ENCODE measurements at regions not wholly inside any gene's neighbourhood (a gene's known extent, or its start where the extent isn't known, plus 50 kb on each side); places are given as distances from the start of the nearest gene placed in this dataset.

GRCh38 chr3:3633761-3634160 is 165.5 kb upstream of the LRRN1 start:
- H3K4me2 ChIP-seq (ENCODE audit: low read length) = no peak overlapping the region
- H3K27ac ChIP-seq (ENCODE audit: low read depth, low read length) = no peak overlapping the region
- no peak overlapping the region for H2BK120ac ChIP-seq (ENCODE audit: low read depth, low read length)
- no peak overlapping the region for H3K23ac ChIP-seq (ENCODE audit: low read length)
- no peak overlapping the region for H3K18ac ChIP-seq (ENCODE audit: low read length)
- H3K4me1 ChIP-seq (ENCODE audit: control insufficient read depth, low read depth, low read length) = no peaks in the 10 kb centered on the region
- no peak for DNase-seq
- no peaks in the 10 kb centered on the region for H3K79me1 ChIP-seq (ENCODE audit: low read length)
- no peaks in the 10 kb centered on the region for H3K27me3 ChIP-seq (ENCODE audit: insufficient read depth, low read length, poor library complexity)
- no CpG with 5 or more reads among the region's 2 CpGs for WGBS (ENCODE audit: extremely low coverage, insufficient coverage, low lambda C conversion rate)
- H3K4me3 ChIP-seq (ENCODE audit: low read length) = no peak overlapping the region
- H2BK15ac ChIP-seq (replicated peaks; ENCODE audit: low read depth) = no peak overlapping the region
- H4K8ac ChIP-seq (ENCODE audit: low read depth, low read length) = no peak overlapping the region
- no peak overlapping the region for H3K56ac ChIP-seq (ENCODE audit: low read length)
- no peak overlapping the region for H2BK5ac ChIP-seq (ENCODE audit: low read length)
- no peaks in the 10 kb centered on the region for H3K36me3 ChIP-seq (ENCODE audit: control insufficient read depth, insufficient read depth, low read length)
- no peak overlapping the region for H2AK5ac ChIP-seq (ENCODE audit: low read length)
- H3K79me2 ChIP-seq (ENCODE audit: control insufficient read depth, insufficient read depth, low read length) = no peaks in the 10 kb centered on the region
- H4K5ac ChIP-seq (ENCODE audit: low read length) = no peak overlapping the region
- H3K9ac ChIP-seq (ENCODE audit: low read length) = no peak overlapping the region
- no peak overlapping the region for H3K4ac ChIP-seq (ENCODE audit: low read depth, low read length)

- H3K27ac ChIP-seq (ENCODE audit: low read depth, low read length) = no peak overlapping the region
- no peak overlapping the region for H3K23ac ChIP-seq (ENCODE audit: low read length)
- no peaks in the 10 kb centered on the region for H3K4me1 ChIP-seq (ENCODE audit: control insufficient read depth, low read depth, low read length)
- no peak overlapping the region for H3K4me2 ChIP-seq (ENCODE audit: low read length)
- no peak overlapping the region for H3K56ac ChIP-seq (ENCODE audit: low read length)
- no peak overlapping the region for H3K4ac ChIP-seq (ENCODE audit: low read depth, low read length)
- H3K79me1 ChIP-seq (ENCODE audit: low read length) = no peaks in the 10 kb centered on the region
- H3K18ac ChIP-seq (ENCODE audit: low read length) = no peak overlapping the region
- H2BK15ac ChIP-seq (replicated peaks; ENCODE audit: low read depth) = no peak overlapping the region
- no peak overlapping the region for H3K9ac ChIP-seq (ENCODE audit: low read length)
- no peaks in the 10 kb centered on the region for H3K36me3 ChIP-seq (ENCODE audit: control insufficient read depth, insufficient read depth, low read length)
- no CpG with 5 or more reads among the region's 2 CpGs for WGBS (ENCODE audit: extremely low coverage, insufficient coverage, low lambda C conversion rate)
- no peak overlapping the region for H2BK5ac ChIP-seq (ENCODE audit: low read length)
- H3K79me2 ChIP-seq (ENCODE audit: control insufficient read depth, insufficient read depth, low read length) = no peaks in the 10 kb centered on the region
- H4K8ac ChIP-seq (ENCODE audit: low read depth, low read length) = no peak overlapping the region
- DNase-seq = no peak
- no peak overlapping the region for H4K5ac ChIP-seq (ENCODE audit: low read length)
- no peak overlapping the region for H2AK5ac ChIP-seq (ENCODE audit: low read length)
- H3K27me3 ChIP-seq (ENCODE audit: insufficient read depth, low read length, poor library complexity) = no peaks in the 10 kb centered on the region
- H3K4me3 ChIP-seq (ENCODE audit: low read length) = no peak overlapping the region
- H2BK120ac ChIP-seq (ENCODE audit: low read depth, low read length) = no peak overlapping the region
Observed at GRCh38 chr3:3632449-3632848, 166.8 kb upstream of the LRRN1 start.

GRCh38 chr3:3631114-3631513 is 168.1 kb upstream of the LRRN1 start:
- no peak overlapping the region for H2BK120ac ChIP-seq (ENCODE audit: low read depth, low read length)
- H3K18ac ChIP-seq (ENCODE audit: low read length) = no peak overlapping the region
- no peak overlapping the region for H4K8ac ChIP-seq (ENCODE audit: low read depth, low read length)

GRCh38 chr3:3629911-3630310 is 169.3 kb upstream of the LRRN1 start:
- no peak overlapping the region for H4K5ac ChIP-seq (ENCODE audit: low read length)
- no peak overlapping the region for H3K4ac ChIP-seq (ENCODE audit: low read depth, low read length)
- no peak overlapping the region for H3K9ac ChIP-seq (ENCODE audit: low read length)
- H3K23ac ChIP-seq (ENCODE audit: low read length) = no peak overlapping the region
- H2BK5ac ChIP-seq (ENCODE audit: low read length) = no peak overlapping the region
- no peaks in the 10 kb centered on the region for H3K79me1 ChIP-seq (ENCODE audit: low read length)
- peaks cover 3% of the 10 kb centered on the region for H3K4me1 ChIP-seq (ENCODE audit: control insufficient read depth, low read depth, low read length)
- H3K27ac ChIP-seq (ENCODE audit: low read depth, low read length) = no peak overlapping the region
- no peak overlapping the region for H2BK15ac ChIP-seq (replicated peaks; ENCODE audit: low read depth)
- H3K4me2 ChIP-seq (ENCODE audit: low read length) = no peak overlapping the region
- H3K18ac ChIP-seq (ENCODE audit: low read length) = no peak overlapping the region
- no peak overlapping the region for H2AK5ac ChIP-seq (ENCODE audit: low read length)
- H3K27me3 ChIP-seq (ENCODE audit: insufficient read depth, low read length, poor library complexity) = no peaks in the 10 kb centered on the region
- no peaks in the 10 kb centered on the region for H3K36me3 ChIP-seq (ENCODE audit: control insufficient read depth, insufficient read depth, low read length)
- H3K4me3 ChIP-seq (ENCODE audit: low read length) = no peak overlapping the region
- no peak overlapping the region for H4K8ac ChIP-seq (ENCODE audit: low read depth, low read length)
- no peak overlapping the region for H2BK120ac ChIP-seq (ENCODE audit: low read depth, low read length)
- no peak overlapping the region for H3K56ac ChIP-seq (ENCODE audit: low read length)
- no peak for DNase-seq
- no peaks in the 10 kb centered on the region for H3K79me2 ChIP-seq (ENCODE audit: control insufficient read depth, insufficient read depth, low read length)

More at GRCh38 chr3:3631114-3631513, 168.1 kb upstream of the LRRN1 start:
- Histone ChIP-seq H3K56ac (ENCODE audit: low read length) (no peak overlapping the region), H3K4me2 (ENCODE audit: low read length) (no peak overlapping the region), H2BK15ac (replicated peaks; ENCODE audit: low read depth) (no peak overlapping the region), H2AK5ac (ENCODE audit: low read length) (no peak overlapping the region), H3K79me1 (ENCODE audit: low read length) (no peaks in the 10 kb centered on the region), H3K27ac (ENCODE audit: low read depth, low read length) (no peak overlapping the region), H3K79me2 (ENCODE audit: control insufficient read depth, insufficient read depth, low read length) (no peaks in the 10 kb centered on the region), H3K36me3 (ENCODE audit: control insufficient read depth, insufficient read depth, low read length) (no peaks in the 10 kb centered on the region), H3K4me1 (ENCODE audit: control insufficient read depth, low read depth, low read length) (no peaks in the 10 kb centered on the region), H2BK5ac (ENCODE audit: low read length) (no peak overlapping the region), H4K5ac (ENCODE audit: low read length) (no peak overlapping the region), H3K9ac (ENCODE audit: low read length) (no peak overlapping the region), H3K23ac (ENCODE audit: low read length) (no peak overlapping the region), H3K4ac (ENCODE audit: low read depth, low read length) (no peak overlapping the region), H3K4me3 (ENCODE audit: low read length) (no peak overlapping the region), H3K27me3 (ENCODE audit: insufficient read depth, low read length, poor library complexity) (no peaks in the 10 kb centered on the region)
- no peak for DNase-seq
- WGBS (ENCODE audit: extremely low coverage, insufficient coverage, low lambda C conversion rate) = no CpG with 5 or more reads among the region's 4 CpGs

GRCh38 chr3:3628676-3629328 is 170.4 kb upstream of the LRRN1 start:
- no peak for DNase-seq

GRCh38 chr3:3627114-3627513 is 172.1 kb upstream of the LRRN1 start:
- peak overlapping the region; percentile 68 for H3K18ac ChIP-seq (ENCODE audit: low read length)
- whole genome bisulfite sequencing (ENCODE audit: extremely low coverage, insufficient coverage, low lambda C conversion rate) = no CpG with 5 or more reads among the region's 3 CpGs

More at GRCh38 chr3:3628676-3629328, 170.4 kb upstream of the LRRN1 start:
- Histone ChIP-seq H3K27me3 (ENCODE audit: insufficient read depth, low read length, poor library complexity) (no peaks in the 10 kb centered on the region), H2BK5ac (ENCODE audit: low read length) (no peak overlapping the region), H4K8ac (ENCODE audit: low read depth, low read length) (no peak overlapping the region), H3K4me1 (ENCODE audit: control insufficient read depth, low read depth, low read length) (peaks cover 3% of the 10 kb centered on the region), H2BK120ac (ENCODE audit: low read depth, low read length) (no peak overlapping the region), H3K9ac (ENCODE audit: low read length) (no peak overlapping the region), H2BK15ac (replicated peaks; ENCODE audit: low read depth) (no peak overlapping the region), H3K56ac (ENCODE audit: low read length) (no peak overlapping the region), H3K79me2 (ENCODE audit: control insufficient read depth, insufficient read depth, low read length) (no peaks in the 10 kb centered on the region), H3K36me3 (ENCODE audit: control insufficient read depth, insufficient read depth, low read length) (no peaks in the 10 kb centered on the region), H3K27ac (ENCODE audit: low read depth, low read length) (no peak overlapping the region), H3K79me1 (ENCODE audit: low read length) (no peaks in the 10 kb centered on the region), H3K18ac (ENCODE audit: low read length) (no peak overlapping the region), H3K23ac (ENCODE audit: low read length) (no peak overlapping the region), H2AK5ac (ENCODE audit: low read length) (no peak overlapping the region), H3K4me2 (ENCODE audit: low read length) (no peak overlapping the region), H4K5ac (ENCODE audit: low read length) (no peak overlapping the region), H3K4ac (ENCODE audit: low read depth, low read length) (no peak overlapping the region), H3K4me3 (ENCODE audit: low read length) (no peak overlapping the region)
- no CpG with 5 or more reads among the region's 3 CpGs for WGBS (ENCODE audit: extremely low coverage, insufficient coverage, low lambda C conversion rate)

More at GRCh38 chr3:3627114-3627513, 172.1 kb upstream of the LRRN1 start:
- H2AK5ac ChIP-seq (ENCODE audit: low read length) = no peak overlapping the region
- H3K79me2 ChIP-seq (ENCODE audit: control insufficient read depth, insufficient read depth, low read length) = no peaks in the 10 kb centered on the region
- H3K36me3 ChIP-seq (ENCODE audit: control insufficient read depth, insufficient read depth, low read length) = no peaks in the 10 kb centered on the region
- peak; percentile 36 for DNase-seq
- H3K27ac ChIP-seq (ENCODE audit: low read depth, low read length) = no peak overlapping the region
- no peak overlapping the region for H3K56ac ChIP-seq (ENCODE audit: low read length)
- no peak overlapping the region for H2BK5ac ChIP-seq (ENCODE audit: low read length)
- no peak overlapping the region for H3K9ac ChIP-seq (ENCODE audit: low read length)
- H3K79me1 ChIP-seq (ENCODE audit: low read length) = no peaks in the 10 kb centered on the region
- H4K5ac ChIP-seq (ENCODE audit: low read length) = no peak overlapping the region
- H3K4me2 ChIP-seq (ENCODE audit: low read length) = no peak overlapping the region
- peak overlapping the region; percentile 92 for H4K8ac ChIP-seq (ENCODE audit: low read depth, low read length)
- peaks cover 3% of the 10 kb centered on the region for H3K4me1 ChIP-seq (ENCODE audit: control insufficient read depth, low read depth, low read length)
- H2BK120ac ChIP-seq (ENCODE audit: low read depth, low read length) = peak overlapping the region; percentile 45
- H2BK15ac ChIP-seq (replicated peaks; ENCODE audit: low read depth) = no peak overlapping the region
- H3K4me3 ChIP-seq (ENCODE audit: low read length) = no peak overlapping the region
- no peak overlapping the region for H3K23ac ChIP-seq (ENCODE audit: low read length)
- H3K4ac ChIP-seq (ENCODE audit: low read depth, low read length) = no peak overlapping the region
- no peaks in the 10 kb centered on the region for H3K27me3 ChIP-seq (ENCODE audit: insufficient read depth, low read length, poor library complexity)

All from mesendoderm (in vitro differentiated cells).